ENCODE measurements at regions not wholly inside any gene's neighbourhood (a gene's known extent, or its start where the extent isn't known, plus 50 kb on each side); places are given as distances from the start of the nearest gene placed in this dataset.

- TF ChIP-seq GATA2 (IDR thresholded peaks at IDR 0.05; ENCODE audit: low read depth, low read length): no peak
- TF ChIP-seq GATA3 (IDR thresholded peaks at IDR 0.05; ENCODE audit: low read depth, low read length): no peak
These were observed 249.9 kb upstream of the MON1B start for GRCh38 chr16:76941113-76941512.

GRCh38 chr16:76942089-76942488 lies 248.9 kb upstream of the MON1B start:
- TF ChIP-seq GATA3 (IDR thresholded peaks at IDR 0.05; ENCODE audit: low read depth, low read length) (no peak), GATA2 (IDR thresholded peaks at IDR 0.05; ENCODE audit: low read depth, low read length) (no peak)

GRCh38 chr16:76943921-76944320 lies 247.1 kb upstream of the MON1B start:
- no peak for TF ChIP-seq GATA3 (IDR thresholded peaks at IDR 0.05; ENCODE audit: low read depth, low read length)
- TF ChIP-seq GATA2 (IDR thresholded peaks at IDR 0.05; ENCODE audit: low read depth, low read length): no peak

GRCh38 chr16:76946879-76947278 lies 244.1 kb upstream of the MON1B start:
- TF ChIP-seq GATA3 (IDR thresholded peaks at IDR 0.05; ENCODE audit: low read depth, low read length) (no peak; the same call in 1 of the 2 replicates), GATA2 (IDR thresholded peaks at IDR 0.05; ENCODE audit: low read depth, low read length) (peak; percentile 78)

- no peak for TF ChIP-seq GATA3 (IDR thresholded peaks at IDR 0.05; ENCODE audit: low read depth, low read length)
- TF ChIP-seq GATA2 (IDR thresholded peaks at IDR 0.05; ENCODE audit: low read depth, low read length): no peak
These were observed 243.2 kb upstream of the MON1B start for GRCh38 chr16:76947749-76948148.

- TF ChIP-seq GATA2 (IDR thresholded peaks at IDR 0.05; ENCODE audit: low read depth, low read length) (no peak), GATA3 (IDR thresholded peaks at IDR 0.05; ENCODE audit: low read depth, low read length) (no peak)
These were observed 235.4 kb upstream of the MON1B start for GRCh38 chr16:76955629-76956028.

- TF ChIP-seq GATA2 (IDR thresholded peaks at IDR 0.05; ENCODE audit: low read depth, low read length): no peak
- TF ChIP-seq GATA3 (IDR thresholded peaks at IDR 0.05; ENCODE audit: low read depth, low read length): no peak
These were observed 234.6 kb upstream of the MON1B start for GRCh38 chr16:76956394-76956793.

GRCh38 chr16:76956841-76957240 lies 234.1 kb upstream of the MON1B start:
- TF ChIP-seq GATA2 (IDR thresholded peaks at IDR 0.05; ENCODE audit: low read depth, low read length): no peak
- TF ChIP-seq GATA3 (IDR thresholded peaks at IDR 0.05; ENCODE audit: low read depth, low read length): no peak

GRCh38 chr16:76959166-76959565 lies 231.8 kb upstream of the MON1B start:
- TF ChIP-seq GATA2 (IDR thresholded peaks at IDR 0.05; ENCODE audit: low read depth, low read length) (no peak), GATA3 (IDR thresholded peaks at IDR 0.05; ENCODE audit: low read depth, low read length) (no peak)

- TF ChIP-seq GATA3 (IDR thresholded peaks at IDR 0.05; ENCODE audit: low read depth, low read length): no peak
- no peak for TF ChIP-seq GATA2 (IDR thresholded peaks at IDR 0.05; ENCODE audit: low read depth, low read length)
These were observed 227.2 kb upstream of the MON1B start for GRCh38 chr16:76963614-76964315.

- TF ChIP-seq GATA3 (IDR thresholded peaks at IDR 0.05; ENCODE audit: low read depth, low read length) (no peak), GATA2 (IDR thresholded peaks at IDR 0.05; ENCODE audit: low read depth, low read length) (no peak)
These were observed 226.4 kb upstream of the MON1B start for GRCh38 chr16:76964464-76965154.

GRCh38 chr16:76970087-76970744 lies 220.8 kb upstream of the MON1B start:
- TF ChIP-seq GATA3 (IDR thresholded peaks at IDR 0.05; ENCODE audit: low read depth, low read length) (no peak), GATA2 (IDR thresholded peaks at IDR 0.05; ENCODE audit: low read depth, low read length) (no peak)

- TF ChIP-seq GATA3 (IDR thresholded peaks at IDR 0.05; ENCODE audit: low read depth, low read length): no peak
- TF ChIP-seq GATA2 (IDR thresholded peaks at IDR 0.05; ENCODE audit: low read depth, low read length): no peak
These were observed 220.3 kb upstream of the MON1B start for GRCh38 chr16:76970745-76971099.

- TF ChIP-seq GATA3 (IDR thresholded peaks at IDR 0.05; ENCODE audit: low read depth, low read length): no peak
- TF ChIP-seq GATA2 (IDR thresholded peaks at IDR 0.05; ENCODE audit: low read depth, low read length): no peak
These were observed 214.9 kb upstream of the MON1B start for GRCh38 chr16:76976101-76976500.

- TF ChIP-seq GATA2 (IDR thresholded peaks at IDR 0.05; ENCODE audit: low read depth, low read length) (no peak), GATA3 (IDR thresholded peaks at IDR 0.05; ENCODE audit: low read depth, low read length) (no peak)
These were observed 214.2 kb upstream of the MON1B start for GRCh38 chr16:76976756-76977155.
